Thyroid gland (tissue), 4 donors: ENCODE measurements at regions not wholly inside any gene's neighbourhood (a gene's known extent, or its start where the extent isn't known, plus 50 kb on each side); places are given as distances from the start of the nearest gene placed in this dataset.

Source experiments
- CTCF ChIP-seq, 6 experiments: fragments of 200-600 bp in 3 of 6; fragments of 450-650 bp in 3 of 6; sonication (generic) in 3 of 6; IDR thresholded peaks; one replicate each; pipeline ENCODE4 v1.5.1; 2016 to 2019; ENCODE audit warnings: antibody characterized with exemption in 6 of 6, mild to moderate bottlenecking in 2 of 6, inconsistent platforms in 1 of 6, moderate library complexity in 1 of 6
- POLR2A ChIP-seq, 2 donors: fragments of 450-650 bp; IDR thresholded peaks; one replicate each; pipeline ENCODE4 v1.6.1; 2017; ENCODE audit warnings: antibody characterized with exemption in 2 of 2, mild to moderate bottlenecking in 2 of 2, moderate library complexity in 1 of 2

GRCh38 chr2:122307763-122308162 lies 552.3 kb downstream of the TSN start:
- TF ChIP-seq CTCF (IDR thresholded peaks at IDR 0.05) (no peak), POLR2A (IDR thresholded peaks at IDR 0.05) (no peak)
